ENCODE measurements at regions not wholly inside any gene's neighbourhood (a gene's known extent, or its start where the extent isn't known, plus 50 kb on each side); places are given as distances from the start of the nearest gene placed in this dataset.

- POLR2A ChIA-PET = interaction anchor here (0.7 kb wide), 1 partner anchor 851 kb away, joined by 4 read pairs; no protein-coding TSS in a partner anchor
Observed at GRCh38 chr6:15033850-15034203, 212.0 kb upstream of the JARID2 start.

GRCh38 chr6:15036690-15037245, 209.1 kb upstream of the JARID2 start:
- Histone ChIP-seq H3K36me3 (ENCODE audit: control insufficient read depth in 4 of 4, insufficient read depth in 4 of 4, low read length in 3 of 4) (no peaks in the 10 kb centered on the region), H3K4me3 (ENCODE audit: control insufficient read depth in 1 of 7, extremely low read depth in 1 of 7, insufficient read depth in 4 of 7, low read depth in 2 of 7, low read length in 6 of 7) (no peak overlapping the region), H3K4me1 (ENCODE audit: control extremely low read depth in 1 of 4, control insufficient read depth in 4 of 4, insufficient read depth in 4 of 4, low read length in 3 of 4) (peaks cover 0 to 6% (median 2%) of the 10 kb centered on the region in 4 experiments), H3K9me3 (ENCODE audit: control extremely low read depth in 1 of 5, control insufficient read depth in 4 of 5, insufficient read depth in 2 of 5, low read depth in 1 of 5, low read length in 4 of 5) (no peaks in the 10 kb centered on the region), H3K27me3 (replicated peaks in 2 of 5; ENCODE audit: control insufficient read depth in 4 of 5, insufficient read depth in 5 of 5, low read length in 4 of 5) (no peaks in the 10 kb centered on the region), H3K27ac (ENCODE audit: insufficient read depth in 1 of 2, low read depth in 1 of 2, low read length in 2 of 2, poor library complexity in 1 of 2, severe bottlenecking in 2 of 2) (no peak overlapping the region)
- WGBS (ENCODE audit: insufficient coverage) = 84% methylated on average over 10 of the region's 10 CpGs
- ChIA-PET POLR2A (no interaction called here), CTCF (no interaction called here)
- peak in 2 of 3 donors; percentile 19 to 38 for DNase-seq

More at GRCh38 chr6:15033850-15034203, 212.0 kb upstream of the JARID2 start:
- Histone ChIP-seq H3K36me3 (ENCODE audit: control insufficient read depth in 4 of 4, insufficient read depth in 4 of 4, low read length in 3 of 4) (no peaks in the 10 kb centered on the region), H3K9me3 (ENCODE audit: control extremely low read depth in 1 of 5, control insufficient read depth in 4 of 5, insufficient read depth in 2 of 5, low read depth in 1 of 5, low read length in 4 of 5) (peaks cover 0 to 3% (median 0%) of the 10 kb centered on the region in 5 experiments), H3K4me1 (ENCODE audit: control extremely low read depth in 1 of 4, control insufficient read depth in 4 of 4, insufficient read depth in 4 of 4, low read length in 3 of 4) (peaks cover 0 to 5% (median 2%) of the 10 kb centered on the region in 4 experiments), H3K27ac (ENCODE audit: insufficient read depth in 1 of 2, low read depth in 1 of 2, low read length in 2 of 2, poor library complexity in 1 of 2, severe bottlenecking in 2 of 2) (no peak overlapping the region), H3K4me3 (ENCODE audit: control insufficient read depth in 1 of 7, extremely low read depth in 1 of 7, insufficient read depth in 4 of 7, low read depth in 2 of 7, low read length in 6 of 7) (no peak overlapping the region), H3K27me3 (replicated peaks in 2 of 5; ENCODE audit: control insufficient read depth in 4 of 5, insufficient read depth in 5 of 5, low read length in 4 of 5) (no peaks in the 10 kb centered on the region)
- DNase-seq = no peak
- CTCF ChIA-PET = interaction anchor here (1.0 to 1.6 kb wide), 2 partner anchors 17 to 203 kb away, joined by 3 read pairs; no protein-coding TSS in a partner anchor
- WGBS (ENCODE audit: insufficient coverage) = 95% methylated on average over 6 of the region's 10 CpGs

DNA sequence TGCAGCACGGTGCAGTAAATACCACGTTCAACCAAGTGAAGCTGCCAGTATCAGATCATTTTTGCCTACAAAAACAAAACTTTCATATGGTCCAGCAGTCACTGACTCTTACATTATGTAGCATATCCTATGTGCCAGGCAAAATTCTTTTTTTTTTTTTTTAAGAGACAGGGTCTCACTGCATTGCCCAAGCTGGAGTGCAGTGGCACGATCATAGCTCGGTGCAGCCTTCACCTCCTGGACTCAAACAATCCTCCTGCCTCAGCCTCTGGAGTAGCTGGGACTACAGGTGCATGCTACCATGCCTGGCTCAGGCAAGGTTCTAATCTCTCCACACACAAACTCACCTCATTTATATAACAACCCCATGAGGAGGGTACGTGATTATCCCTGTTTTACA, 208.6 kb upstream of the JARID2 start:
- WGBS (ENCODE audit: insufficient coverage) = 100% methylated on average over 4 of the region's 5 CpGs
- H3K36me3 ChIP-seq (ENCODE audit: control insufficient read depth in 4 of 4, insufficient read depth in 4 of 4, low read length in 3 of 4) = no peaks in the 10 kb centered on the region
- no peaks in the 10 kb centered on the region for H3K27me3 ChIP-seq (replicated peaks in 2 of 5; ENCODE audit: control insufficient read depth in 4 of 5, insufficient read depth in 5 of 5, low read length in 4 of 5)
- ChIA-PET CTCF (no interaction called here), POLR2A (no interaction called here)
- no peak for DNase-seq
- H3K4me3 ChIP-seq (ENCODE audit: control insufficient read depth in 1 of 7, extremely low read depth in 1 of 7, insufficient read depth in 4 of 7, low read depth in 2 of 7, low read length in 6 of 7) = no peak overlapping the region
- no peak overlapping the region for H3K27ac ChIP-seq (ENCODE audit: insufficient read depth in 1 of 2, low read depth in 1 of 2, low read length in 2 of 2, poor library complexity in 1 of 2, severe bottlenecking in 2 of 2)
- H3K9me3 ChIP-seq (ENCODE audit: control extremely low read depth in 1 of 5, control insufficient read depth in 4 of 5, insufficient read depth in 2 of 5, low read depth in 1 of 5, low read length in 4 of 5) = no peaks in the 10 kb centered on the region
- peaks cover 0 to 6% (median 2%) of the 10 kb centered on the region in 4 experiments for H3K4me1 ChIP-seq (ENCODE audit: control extremely low read depth in 1 of 4, control insufficient read depth in 4 of 4, insufficient read depth in 4 of 4, low read length in 3 of 4)

- ChIA-PET POLR2A (interaction anchor here (0.5 kb wide), 1 partner anchor 280 kb away, joined by 3 read pairs; no protein-coding TSS in a partner anchor), CTCF (interaction anchor here (1.1 to 1.3 kb wide), 3 partner anchors 10 to 699 kb away, joined by 3 read pairs; no protein-coding TSS in a partner anchor)
- H3K27ac ChIP-seq (ENCODE audit: insufficient read depth in 1 of 2, low read depth in 1 of 2, low read length in 2 of 2, poor library complexity in 1 of 2, severe bottlenecking in 2 of 2) = no peak overlapping the region
- no peaks in the 10 kb centered on the region for H3K27me3 ChIP-seq (replicated peaks in 2 of 5; ENCODE audit: control insufficient read depth in 4 of 5, insufficient read depth in 5 of 5, low read length in 4 of 5)
- no peak overlapping the region for H3K4me3 ChIP-seq (ENCODE audit: control insufficient read depth in 1 of 7, extremely low read depth in 1 of 7, insufficient read depth in 4 of 7, low read depth in 2 of 7, low read length in 6 of 7)
- DNase-seq = no peak
- H3K9me3 ChIP-seq (ENCODE audit: control extremely low read depth in 1 of 5, control insufficient read depth in 4 of 5, insufficient read depth in 2 of 5, low read depth in 1 of 5, low read length in 4 of 5) = no peaks in the 10 kb centered on the region
- WGBS (ENCODE audit: insufficient coverage) = 96% methylated on average over 8 of the region's 11 CpGs
- no peaks in the 10 kb centered on the region for H3K36me3 ChIP-seq (ENCODE audit: control insufficient read depth in 4 of 4, insufficient read depth in 4 of 4, low read length in 3 of 4)
- peaks cover 0 to 6% (median 2%) of the 10 kb centered on the region in 4 experiments for H3K4me1 ChIP-seq (ENCODE audit: control extremely low read depth in 1 of 4, control insufficient read depth in 4 of 4, insufficient read depth in 4 of 4, low read length in 3 of 4)
Observed at GRCh38 chr6:15038013-15038791, 207.7 kb upstream of the JARID2 start.

DNA sequence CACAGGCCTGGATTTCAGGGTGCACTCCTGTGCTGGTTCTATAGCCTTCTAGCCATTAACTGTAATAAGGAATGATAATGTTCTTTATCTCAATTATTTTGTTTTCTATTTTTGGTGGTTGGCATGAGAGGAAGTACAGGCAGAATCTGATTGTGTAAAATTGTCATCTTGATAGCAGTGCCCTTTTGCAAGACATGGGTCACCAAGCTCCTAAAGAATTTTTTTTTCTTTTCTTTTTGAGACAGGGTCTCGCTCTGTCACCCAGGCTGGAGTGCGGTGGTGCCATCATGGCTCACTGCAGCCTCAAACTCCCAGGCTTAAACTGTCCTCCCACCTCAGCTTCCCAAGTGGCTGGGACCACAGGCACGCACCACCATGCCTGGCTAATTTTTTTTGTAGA, 206.7 kb upstream of the JARID2 start:
- Histone ChIP-seq H3K9me3 (ENCODE audit: control extremely low read depth in 1 of 5, control insufficient read depth in 4 of 5, insufficient read depth in 2 of 5, low read depth in 1 of 5, low read length in 4 of 5) (no peaks in the 10 kb centered on the region), H3K27ac (ENCODE audit: insufficient read depth in 1 of 2, low read depth in 1 of 2, low read length in 2 of 2, poor library complexity in 1 of 2, severe bottlenecking in 2 of 2) (no peak overlapping the region), H3K4me1 (ENCODE audit: control extremely low read depth in 1 of 4, control insufficient read depth in 4 of 4, insufficient read depth in 4 of 4, low read length in 3 of 4) (peaks cover 0 to 6% (median 2%) of the 10 kb centered on the region in 4 experiments), H3K27me3 (replicated peaks in 2 of 5; ENCODE audit: control insufficient read depth in 4 of 5, insufficient read depth in 5 of 5, low read length in 4 of 5) (no peaks in the 10 kb centered on the region), H3K36me3 (ENCODE audit: control insufficient read depth in 4 of 4, insufficient read depth in 4 of 4, low read length in 3 of 4) (no peaks in the 10 kb centered on the region), H3K4me3 (ENCODE audit: control insufficient read depth in 1 of 7, extremely low read depth in 1 of 7, insufficient read depth in 4 of 7, low read depth in 2 of 7, low read length in 6 of 7) (no peak overlapping the region)
- no peak for DNase-seq
- 100% methylated on average over 3 of the region's 3 CpGs for WGBS (ENCODE audit: insufficient coverage)
- POLR2A ChIA-PET = no interaction called here
- CTCF ChIA-PET = interaction anchor here (0.7 to 1.3 kb wide), 2 partner anchors 380 to 700 kb away, joined by 3 to 4 read pairs; no protein-coding TSS in a partner anchor

- POLR2A ChIA-PET = no interaction called here
- Histone ChIP-seq H3K4me3 (ENCODE audit: control insufficient read depth in 1 of 7, extremely low read depth in 1 of 7, insufficient read depth in 4 of 7, low read depth in 2 of 7, low read length in 6 of 7) (no peak overlapping the region), H3K9me3 (ENCODE audit: control extremely low read depth in 1 of 5, control insufficient read depth in 4 of 5, insufficient read depth in 2 of 5, low read depth in 1 of 5, low read length in 4 of 5) (no peaks in the 10 kb centered on the region), H3K27ac (ENCODE audit: insufficient read depth in 1 of 2, low read depth in 1 of 2, low read length in 2 of 2, poor library complexity in 1 of 2, severe bottlenecking in 2 of 2) (no peak overlapping the region), H3K36me3 (ENCODE audit: control insufficient read depth in 4 of 4, insufficient read depth in 4 of 4, low read length in 3 of 4) (no peaks in the 10 kb centered on the region), H3K4me1 (ENCODE audit: control extremely low read depth in 1 of 4, control insufficient read depth in 4 of 4, insufficient read depth in 4 of 4, low read length in 3 of 4) (peaks cover 0 to 6% (median 0%) of the 10 kb centered on the region in 4 experiments), H3K27me3 (replicated peaks in 2 of 5; ENCODE audit: control insufficient read depth in 4 of 5, insufficient read depth in 5 of 5, low read length in 4 of 5) (no peaks in the 10 kb centered on the region)
- WGBS (ENCODE audit: insufficient coverage) = 100% methylated on average over 3 of the region's 4 CpGs
- no peak for DNase-seq
- CTCF ChIA-PET = interaction anchor here (1.5 kb wide), 1 partner anchor 29 kb away, joined by 5 read pairs; no protein-coding TSS in a partner anchor
Observed at GRCh38 chr6:15042938-15043337, 202.9 kb upstream of the JARID2 start.

All from common myeloid progenitor, CD34-positive (primary cell).